DOHH2 (cell line): ENCODE measurements at regions not wholly inside any gene's neighbourhood (a gene's known extent, or its start where the extent isn't known, plus 50 kb on each side); places are given as distances from the start of the nearest gene placed in this dataset.

Source experiments
- H3F3A ChIP-seq: fragments of 200-600 bp; sonication (generic), shearing (Covaris generic); 2 replicates; pipeline ENCODE4 v1.6.0; 2016; ENCODE audit warnings: antibody characterized with exemption, mild to moderate bottlenecking; ENCODE audit not compliant: control insufficient read depth, insufficient read depth
- H3K27ac ChIP-seq: fragments of 200-600 bp; sonication (generic); 2 replicates; pipeline ENCODE4 v1.5.1; 2014; ENCODE audit warnings: low read depth, mild to moderate bottlenecking, low read length, moderate library complexity
- H3K27me3 ChIP-seq: fragments of 200-600 bp; sonication (generic); 2 replicates; pipeline ENCODE4 v1.6.1; 2014; ENCODE audit warnings: mild to moderate bottlenecking, low read length, mixed read lengths; ENCODE audit not compliant: control insufficient read depth
- H3K36me3 ChIP-seq: fragments of 200-600 bp; sonication (generic); 2 replicates; pipeline ENCODE4 v1.6.1; 2014; ENCODE audit warnings: mild to moderate bottlenecking, low read length, moderate library complexity, mixed read lengths; ENCODE audit not compliant: control insufficient read depth
- H3K4me1 ChIP-seq: fragments of 200-600 bp; sonication (generic); 2 replicates; pipeline ENCODE4 v1.6.1; 2014; ENCODE audit warnings: mild to moderate bottlenecking, low read length, mixed read lengths; ENCODE audit not compliant: control insufficient read depth
- H3K4me2 ChIP-seq: fragments of 200-600 bp; sonication (generic); 2 replicates; pipeline ENCODE4 v1.6.0; 2014; ENCODE audit warnings: mild to moderate bottlenecking, low read length, moderate library complexity
- H3K4me3 ChIP-seq: fragments of 200-600 bp; sonication (generic); 2 replicates; pipeline ENCODE4 v1.5.1; 2014; ENCODE audit warnings: mild to moderate bottlenecking, low read length, mixed read lengths
- H3K79me2 ChIP-seq: fragments of 200-600 bp; sonication (generic); 2 replicates; pipeline ENCODE4 v1.6.1; 2014; ENCODE audit warnings: mild to moderate bottlenecking, low read length, mixed read lengths; ENCODE audit not compliant: control insufficient read depth
- H3K9me2 ChIP-seq: fragments of 200-600 bp; sonication (generic); replicated peaks from 2 replicates; pipeline ENCODE4 v1.6.1; 2014; ENCODE audit warnings: mild to moderate bottlenecking, low read length, mixed read lengths; ENCODE audit not compliant: control insufficient read depth
- H3K9me3 ChIP-seq: fragments of 200-600 bp; sonication (generic); 2 replicates; pipeline ENCODE4 v1.6.1; 2014; ENCODE audit warnings: antibody characterized with exemption, low read length, mixed read lengths; ENCODE audit not compliant: control insufficient read depth, insufficient read depth
- H4K20me1 ChIP-seq: fragments of 200-600 bp; sonication (generic); 2 replicates; pipeline ENCODE4 v1.6.0; 2014; ENCODE audit warnings: low read depth, mild to moderate bottlenecking, antibody characterized with exemption, low read length, moderate library complexity; ENCODE audit not compliant: control insufficient read depth, insufficient read depth
- EZH2phosphoT487 ChIP-seq: fragments of 200-600 bp; sonication (generic); IDR thresholded peaks from 2 replicates; pipeline ENCODE4 v1.6.1; 2017; ENCODE audit warnings: borderline replicate concordance, mild to moderate bottlenecking, antibody characterized with exemption, low read length, moderate library complexity, mixed read lengths
- TF ChIP-seq, protein P1 (sequence below): fragments of 200-600 bp; sonication (generic); IDR thresholded peaks from one replicate; pipeline ENCODE4 v1.5.1; 2014; ENCODE audit warnings: antibody characterized with exemption, mild to moderate bottlenecking, low read depth, low read length; ENCODE audit not compliant: poor library complexity, severe bottlenecking

- no peak overlapping the region for H3K4me2 ChIP-seq
Observed at GRCh38 chr21:43317254-43317748, 109.6 kb downstream of the SIK1 start.

DNA sequence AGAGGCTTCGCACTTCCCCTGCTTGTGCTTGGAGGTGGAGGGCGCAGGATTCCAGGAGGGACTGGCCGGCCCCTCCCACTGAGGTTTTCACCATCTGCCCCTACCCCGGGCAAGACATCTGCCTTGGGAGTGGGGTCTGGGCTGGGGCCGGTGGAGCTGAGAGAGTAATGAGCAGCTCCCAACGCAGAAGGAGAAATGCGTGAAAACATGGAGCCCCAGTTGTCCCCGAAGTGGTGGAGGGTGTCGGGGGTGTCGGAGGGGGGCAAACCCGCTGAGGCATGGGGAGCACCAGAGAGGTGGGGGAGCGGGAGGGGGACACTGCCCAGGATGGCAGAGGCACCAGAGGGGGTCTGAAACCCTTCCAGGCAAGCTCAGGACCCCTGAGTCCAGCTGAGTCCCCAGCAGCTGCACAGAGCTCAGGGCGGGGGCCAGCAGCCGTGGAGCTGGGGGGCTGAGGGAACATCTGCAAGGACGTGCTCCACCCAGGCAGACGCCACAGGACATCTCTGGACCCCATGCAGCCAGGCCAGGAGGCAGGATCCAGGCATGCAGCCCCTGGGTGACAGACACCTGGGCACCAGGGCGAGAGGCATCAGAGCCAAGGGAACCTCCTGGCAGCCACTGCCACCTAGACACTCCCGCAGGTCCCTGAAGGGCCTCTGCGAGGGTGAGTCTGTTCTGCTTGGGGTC is 110.6 kb downstream of the SIK1 start:
- no peaks in the 10 kb centered on the region for H3K36me3 ChIP-seq
- no peak overlapping the region for H3K27ac ChIP-seq
- H3K27me3 ChIP-seq, result peaks cover 8% of the 10 kb centered on the region; the same call in 1 of the 2 replicates
- peaks cover 61% of the 10 kb centered on the region for H3K4me1 ChIP-seq
- H3K4me3 ChIP-seq, result no peak overlapping the region
- H3F3A ChIP-seq, result no peaks in the 10 kb centered on the region; the same call in 1 of the 2 replicates
- no peaks in the 10 kb centered on the region for H4K20me1 ChIP-seq
- H3K79me2 ChIP-seq, result no peaks in the 10 kb centered on the region
- H3K4me2 ChIP-seq, result no peak overlapping the region
- no peaks in the 10 kb centered on the region for H3K9me2 ChIP-seq
- TF ChIP-seq EZH2phosphoT487, result no peak
- TF ChIP-seq, protein P1, sequence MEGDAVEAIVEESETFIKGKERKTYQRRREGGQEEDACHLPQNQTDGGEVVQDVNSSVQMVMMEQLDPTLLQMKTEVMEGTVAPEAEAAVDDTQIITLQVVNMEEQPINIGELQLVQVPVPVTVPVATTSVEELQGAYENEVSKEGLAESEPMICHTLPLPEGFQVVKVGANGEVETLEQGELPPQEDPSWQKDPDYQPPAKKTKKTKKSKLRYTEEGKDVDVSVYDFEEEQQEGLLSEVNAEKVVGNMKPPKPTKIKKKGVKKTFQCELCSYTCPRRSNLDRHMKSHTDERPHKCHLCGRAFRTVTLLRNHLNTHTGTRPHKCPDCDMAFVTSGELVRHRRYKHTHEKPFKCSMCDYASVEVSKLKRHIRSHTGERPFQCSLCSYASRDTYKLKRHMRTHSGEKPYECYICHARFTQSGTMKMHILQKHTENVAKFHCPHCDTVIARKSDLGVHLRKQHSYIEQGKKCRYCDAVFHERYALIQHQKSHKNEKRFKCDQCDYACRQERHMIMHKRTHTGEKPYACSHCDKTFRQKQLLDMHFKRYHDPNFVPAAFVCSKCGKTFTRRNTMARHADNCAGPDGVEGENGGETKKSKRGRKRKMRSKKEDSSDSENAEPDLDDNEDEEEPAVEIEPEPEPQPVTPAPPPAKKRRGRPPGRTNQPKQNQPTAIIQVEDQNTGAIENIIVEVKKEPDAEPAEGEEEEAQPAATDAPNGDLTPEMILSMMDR, result no peak
- H3K9me3 ChIP-seq, result 0 out of 2 replicates have a peak, but pooled peaks cover 3% of the 10 kb centered on the region

More at GRCh38 chr21:43317254-43317748, 109.6 kb downstream of the SIK1 start:
- no peak overlapping the region for H3K4me3 ChIP-seq
- 0 out of 2 replicates have a peak, but pooled peaks cover 3% of the 10 kb centered on the region for H3K9me3 ChIP-seq
- H3K27ac ChIP-seq, result no peak overlapping the region
- H3K9me2 ChIP-seq, result no peaks in the 10 kb centered on the region
- no peaks in the 10 kb centered on the region for H3K79me2 ChIP-seq
- H3K36me3 ChIP-seq, result no peaks in the 10 kb centered on the region
- H3K4me1 ChIP-seq, result peaks cover 51% of the 10 kb centered on the region
- TF ChIP-seq EZH2phosphoT487, result no peak
- H4K20me1 ChIP-seq, result no peaks in the 10 kb centered on the region
- H3K27me3 ChIP-seq, result peaks cover 8% of the 10 kb centered on the region; the same call in 1 of the 2 replicates
- no peaks in the 10 kb centered on the region; the same call in 1 of the 2 replicates for H3F3A ChIP-seq

GRCh38 chr21:43315244-43316137 is 111.4 kb downstream of the SIK1 start:
- Histone ChIP-seq H3K36me3 (no peaks in the 10 kb centered on the region), H3K4me1 (peaks cover 69% of the 10 kb centered on the region), H3K79me2 (no peaks in the 10 kb centered on the region), H3K4me3 (no peak overlapping the region), H3K9me3 (0 out of 2 replicates have a peak, but pooled peaks cover 3% of the 10 kb centered on the region), H4K20me1 (no peaks in the 10 kb centered on the region), H3K27ac (no peak overlapping the region), H3K9me2 (no peaks in the 10 kb centered on the region), H3F3A (peaks cover 6% of the 10 kb centered on the region; the same call in 1 of the 2 replicates), H3K27me3 (peaks cover 8% of the 10 kb centered on the region; the same call in 1 of the 2 replicates), H3K4me2 (no peak overlapping the region)
- no peak for TF ChIP-seq EZH2phosphoT487
- TF ChIP-seq, protein P1, result peak; percentile 51
